SK-N-SH (cell line): ENCODE measurements at regions not wholly inside any gene's neighbourhood (a gene's known extent, or its start where the extent isn't known, plus 50 kb on each side); places are given as distances from the start of the nearest gene placed in this dataset.

Source experiments
- CTCF ChIA-PET: fragments of 300-600, 350-600 bp; formaldehyde crosslinking; extraction: SDS; loops from one replicate; lab custom pipeline; 2021; lab: Yijun Ruan, JAX
- POLR2A ChIA-PET: fragments of 350-600 bp; sonication (Branson Sonifier 250); formaldehyde crosslinking; extraction: SDS; loops from one replicate; lab custom pipeline; 2020; ENCODE audit warnings: antibody characterized with exemption, inconsistent platforms; lab: Yijun Ruan, JAX
- DNase-seq: peaks from one replicate; pipeline ENCODE4 v3.0.0; 2012
- H2AFZ ChIP-seq: fragments of 200-600 bp; sonication (generic); 2 replicates; pipeline ENCODE4 v1.8.1; 2016; ENCODE audit warnings: antibody characterized with exemption, mild to moderate bottlenecking, low read depth
- H3F3A ChIP-seq: fragments of 200-600 bp; sonication (generic); replicated peaks from 2 replicates; pipeline ENCODE3; 2016; ENCODE audit warnings: antibody characterized with exemption, mild to moderate bottlenecking; ENCODE audit not compliant: insufficient read depth
- H3K27ac ChIP-seq, 2 experiments: fragments of 200-500 bp in 1 of 2; fragments of 200-600 bp in 1 of 2; sonication (Bioruptor generic) in 1 of 2; sonication (generic), shearing (Covaris generic) in 1 of 2; 2 replicates each; pipeline versions ENCODE4 v1.5.1 to v1.6.1; 2014 to 2016; ENCODE audit warnings: low read depth in 2 of 2, inconsistent platforms in 1 of 2, low read length in 1 of 2, mild to moderate bottlenecking in 1 of 2, mixed read lengths in 1 of 2
- H3K27me3 ChIP-seq: fragments of 200-600 bp; sonication (generic), shearing (Covaris generic); 2 replicates; pipeline ENCODE4 v1.6.1; 2016; ENCODE audit warnings: mixed run types; ENCODE audit not compliant: insufficient read depth
- H3K36me3 ChIP-seq, 2 experiments: fragments of 200-500 bp in 1 of 2; fragments of 200-600 bp in 1 of 2; sonication (Bioruptor generic) in 1 of 2; sonication (generic) in 1 of 2; replicated peaks in 1 of 2; 2 replicates each; pipeline versions ENCODE3 to v1.5.1; 2014 to 2016; ENCODE audit warnings: low read length in 1 of 2, mild to moderate bottlenecking in 1 of 2; ENCODE audit not compliant: insufficient read depth in 2 of 2, control insufficient read depth in 1 of 2
- H3K4me1 ChIP-seq, 2 experiments: fragments of 200-500 bp in 1 of 2; fragments of 200-600 bp in 1 of 2; sonication (Bioruptor generic) in 1 of 2; sonication (generic), shearing (Covaris generic) in 1 of 2; 2 replicates each; pipeline versions ENCODE4 v1.5.1 to v1.6.1; 2014 to 2016; ENCODE audit warnings: low read depth in 1 of 2, low read length in 1 of 2, mixed run types in 1 of 2; ENCODE audit not compliant: insufficient read depth in 2 of 2, control insufficient read depth in 1 of 2
- H3K4me2 ChIP-seq: fragments of 200-600 bp; sonication (generic), shearing (Covaris generic); 2 replicates; pipeline ENCODE4 v1.6.1; 2017; ENCODE audit warnings: mixed run types
- H3K4me3 ChIP-seq, 2 experiments: fragments of 200-500 bp in 1 of 2; fragments of 200-600 bp in 1 of 2; sonication (Bioruptor generic) in 1 of 2; sonication (generic), shearing (Covaris generic) in 1 of 2; 2 replicates each; pipeline versions ENCODE4 v1.5.1 to v1.8.1; 2014 to 2016; ENCODE audit warnings: low read depth in 2 of 2, inconsistent platforms in 1 of 2, low read length in 1 of 2, mild to moderate bottlenecking in 1 of 2, mixed read lengths in 1 of 2, moderate library complexity in 1 of 2
- H3K79me2 ChIP-seq: fragments of 200-600 bp; sonication (generic); 2 replicates; pipeline ENCODE4 v1.8.1; 2017; ENCODE audit warnings: mild to moderate bottlenecking; ENCODE audit not compliant: insufficient read depth
- H3K9ac ChIP-seq: fragments of 200-600 bp; sonication (generic); 2 replicates; pipeline ENCODE4 v1.6.1; 2017; ENCODE audit warnings: mixed run types
- H3K9me2 ChIP-seq: fragments of 200-600 bp; sonication (generic); 2 replicates; pipeline ENCODE4 v1.6.1; 2017; ENCODE audit warnings: mixed run types
- H3K9me3 ChIP-seq: fragments of 200-600 bp; sonication (generic); 2 replicates; pipeline ENCODE4 v1.6.1; 2017; ENCODE audit warnings: mixed run types, mild to moderate bottlenecking, moderate library complexity
- H4K20me1 ChIP-seq: fragments of 200-600 bp; sonication (generic); 2 replicates; pipeline ENCODE4 v1.6.1; 2017; ENCODE audit warnings: mild to moderate bottlenecking, mixed run types; ENCODE audit not compliant: insufficient read depth
- CTCF ChIP-seq: fragments of 200-600 bp; sonication (generic); IDR thresholded peaks from 2 replicates; pipeline ENCODE4 v1.6.1; 2017; ENCODE audit warnings: antibody characterized with exemption, mild to moderate bottlenecking, moderate library complexity
- EZH2phosphoT487 ChIP-seq: fragments of 200-600 bp; sonication (generic); IDR thresholded peaks from 2 replicates; pipeline ENCODE4 v1.6.1; 2017; ENCODE audit warnings: low read depth, mixed run types, mild to moderate bottlenecking, antibody characterized with exemption, moderate library complexity, borderline replicate concordance
- FOXJ3 ChIP-seq: sonication (generic); formaldehyde crosslinking; IDR thresholded peaks from 2 replicates; pipeline ENCODE4 v1.5.1; 2020; ENCODE audit warnings: mild to moderate bottlenecking, missing genetic modification reagents
- MAX ChIP-seq: IDR thresholded peaks from 2 replicates; pipeline ENCODE4 v1.4.0; 2012; ENCODE audit warnings: low read depth
- MEF2A ChIP-seq: IDR thresholded peaks from 2 replicates; pipeline ENCODE4 v1.4.0; 2012; ENCODE audit warnings: low read depth, borderline replicate concordance
- POLR2AphosphoS5 ChIP-seq: IDR thresholded peaks from 2 replicates; pipeline ENCODE4 v1.6.1; 2012; ENCODE audit warnings: low read depth, low read length
- RCOR1 ChIP-seq: fragments of 150-350 bp; IDR thresholded peaks from 2 replicates; pipeline ENCODE4 v1.6.1; 2017; ENCODE audit warnings: antibody characterized with exemption, low read length
- REST ChIP-seq: IDR thresholded peaks from 2 replicates; pipeline ENCODE4 v1.6.1; 2012; ENCODE audit warnings: mild to moderate bottlenecking, low read depth, low read length, moderate library complexity
- RFX5 ChIP-seq: IDR thresholded peaks from 2 replicates; pipeline ENCODE4 v1.6.1; 2012; ENCODE audit warnings: mild to moderate bottlenecking, improper control_type of control experiment, low read length
- SIN3A ChIP-seq: IDR thresholded peaks from 2 replicates; pipeline ENCODE4 v1.6.1; 2012; ENCODE audit warnings: low read depth, mild to moderate bottlenecking, low read length, moderate library complexity, borderline replicate concordance
- SMC3 ChIP-seq: IDR thresholded peaks from 2 replicates; pipeline ENCODE4 v1.6.1; 2012; ENCODE audit warnings: low read depth, low read length, improper control_type of control experiment
- TAF1 ChIP-seq: IDR thresholded peaks from 2 replicates; pipeline ENCODE4 v1.6.1; 2012; ENCODE audit warnings: low read depth, mild to moderate bottlenecking, low read length, moderate library complexity, borderline replicate concordance
- TCF12 ChIP-seq: IDR thresholded peaks from 2 replicates; pipeline ENCODE4 v1.4.0; 2012
- YY1 ChIP-seq: IDR thresholded peaks from 2 replicates; pipeline ENCODE4 v1.4.0; 2012; ENCODE audit warnings: low read depth, mild to moderate bottlenecking
- TF ChIP-seq, protein P1 (sequence below): IDR thresholded peaks from 2 replicates; pipeline ENCODE4 v1.4.0; 2012; ENCODE audit warnings: low read depth, borderline replicate concordance

GRCh38 chr4:159705334-159705733, 602.5 kb downstream of the RAPGEF2 start:
- 0 out of 2 replicates have a peak, but pooled peaks cover 4% of the 10 kb centered on the region for H3K9me3 ChIP-seq
- no peaks in the 10 kb centered on the region for H3K9me2 ChIP-seq
- H3K27ac ChIP-seq, result no peak overlapping the region
- H3K27me3 ChIP-seq, result no peaks in the 10 kb centered on the region
- ChIA-PET CTCF (no interaction called here), POLR2A (no interaction called here)
- no peaks in the 10 kb centered on the region for H3K79me2 ChIP-seq
- peaks cover 0 to 2% of the 10 kb centered on the region in 2 experiments; a peak in 2 of 4 replicates for H3K4me1 ChIP-seq
- H3K4me2 ChIP-seq, result no peak overlapping the region
- no peak overlapping the region for H2AFZ ChIP-seq
- H3F3A ChIP-seq, result no peaks in the 10 kb centered on the region
- H4K20me1 ChIP-seq, result no peaks in the 10 kb centered on the region
- no peak for DNase-seq
- no peak overlapping the region for H3K4me3 ChIP-seq
- H3K9ac ChIP-seq, result no peak overlapping the region
- no peaks in the 10 kb centered on the region for H3K36me3 ChIP-seq
- TF ChIP-seq, protein P1, sequence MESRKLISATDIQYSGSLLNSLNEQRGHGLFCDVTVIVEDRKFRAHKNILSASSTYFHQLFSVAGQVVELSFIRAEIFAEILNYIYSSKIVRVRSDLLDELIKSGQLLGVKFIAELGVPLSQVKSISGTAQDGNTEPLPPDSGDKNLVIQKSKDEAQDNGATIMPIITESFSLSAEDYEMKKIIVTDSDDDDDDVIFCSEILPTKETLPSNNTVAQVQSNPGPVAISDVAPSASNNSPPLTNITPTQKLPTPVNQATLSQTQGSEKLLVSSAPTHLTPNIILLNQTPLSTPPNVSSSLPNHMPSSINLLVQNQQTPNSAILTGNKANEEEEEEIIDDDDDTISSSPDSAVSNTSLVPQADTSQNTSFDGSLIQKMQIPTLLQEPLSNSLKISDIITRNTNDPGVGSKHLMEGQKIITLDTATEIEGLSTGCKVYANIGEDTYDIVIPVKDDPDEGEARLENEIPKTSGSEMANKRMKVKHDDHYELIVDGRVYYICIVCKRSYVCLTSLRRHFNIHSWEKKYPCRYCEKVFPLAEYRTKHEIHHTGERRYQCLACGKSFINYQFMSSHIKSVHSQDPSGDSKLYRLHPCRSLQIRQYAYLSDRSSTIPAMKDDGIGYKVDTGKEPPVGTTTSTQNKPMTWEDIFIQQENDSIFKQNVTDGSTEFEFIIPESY, result no peak
- TF ChIP-seq CTCF (no peak), TAF1 (no peak), SMC3 (no peak), FOXJ3 (CRISPR knock-in tag) (no peak), SIN3A (no peak), REST (no peak), RCOR1 (no peak), TCF12 (no peak), YY1 (no peak), EZH2phosphoT487 (no peak), RFX5 (no peak), POLR2AphosphoS5 (no peak), MAX (no peak), MEF2A (no peak)
- TF ChIP-seq, all 33 proteins: peak for 0
